BLaER1 treated with 17β-estradiol and CSF1 and Interleukin-3, amounts not matched to agents 10 nM and 100 nM (cell line): ENCODE measurements at regions not wholly inside any gene's neighbourhood (a gene's known extent, or its start where the extent isn't known, plus 50 kb on each side); places are given as distances from the start of the nearest gene placed in this dataset.
"Not testable (repeated sequence)": the region's sequence is repeated elsewhere in the genome, so short reads cannot be mapped to it uniquely, and the experiment has no call there.

Experiments used
- H3K27ac ChIP-seq, 11 experiments: shearing (Covaris generic); formaldehyde crosslinking; 2 replicates each; pipeline ENCODE4 v1.8.1; 2022
- H3K27me3 ChIP-seq, 11 experiments: shearing (Covaris generic); formaldehyde crosslinking; 2 replicates each; pipeline ENCODE4 v1.8.1; 2022
- H3K36me3 ChIP-seq, 11 experiments: shearing (Covaris generic); formaldehyde crosslinking; 2 replicates each; pipeline ENCODE4 v1.8.1; 2022
- H3K4me1 ChIP-seq, 10 experiments: shearing (Covaris generic); formaldehyde crosslinking; 2 replicates each; pipeline ENCODE4 v1.8.1; 2022
- H3K4me2 ChIP-seq, 11 experiments: shearing (Covaris generic); formaldehyde crosslinking; 2 replicates each; pipeline ENCODE4 v1.8.1; 2022
- H3K4me3 ChIP-seq, 10 experiments: shearing (Covaris generic); formaldehyde crosslinking; 2 replicates each; pipeline ENCODE4 v1.8.1; 2022
- H3K9ac ChIP-seq, 11 experiments: shearing (Covaris generic); formaldehyde crosslinking; 2 replicates each; pipeline ENCODE4 v1.8.1; 2022
- H3K9me3 ChIP-seq, 11 experiments: shearing (Covaris generic); formaldehyde crosslinking; replicated peaks in 1 of 11; 2 replicates each; pipeline ENCODE4 v1.8.1; 2022
- H4K20me1 ChIP-seq, 11 experiments: shearing (Covaris generic); formaldehyde crosslinking; 2 replicates each; pipeline ENCODE4 v1.8.1; 2022

GRCh38 chr2:111425789-111426201 lies 305.1 kb downstream of the BCL2L11 start:
- not testable (repeated sequence) for H3K4me2 ChIP-seq, H3K9ac ChIP-seq, H3K27ac ChIP-seq, H3K4me3 ChIP-seq, H3K27me3 ChIP-seq, H4K20me1 ChIP-seq, H3K9me3 ChIP-seq, H3K36me3 ChIP-seq
- peaks cover 10 to 22% (median 15%) of the 10 kb centered on the region in 10 experiments for H3K4me1 ChIP-seq

- H3K27me3 ChIP-seq, H3K27ac ChIP-seq, H4K20me1 ChIP-seq, H3K36me3 ChIP-seq, H3K4me3 ChIP-seq, H3K9ac ChIP-seq, H3K9me3 ChIP-seq: not testable (repeated sequence)
- peaks cover 17 to 31% (median 23%) of the 10 kb centered on the region in 10 experiments for H3K4me1 ChIP-seq
- H3K4me2 ChIP-seq: peak overlapping the region in 4 of 11 experiments; percentile 2 to 42 (median 18); a peak in 2 of 22 replicates
Measured at GRCh38 chr2:111427346-111427745, 306.6 kb downstream of the BCL2L11 start.

- not testable (repeated sequence) for H3K27me3 ChIP-seq, H3K9ac ChIP-seq, H3K36me3 ChIP-seq, H3K9me3 ChIP-seq, H3K4me3 ChIP-seq, H4K20me1 ChIP-seq
- Histone ChIP-seq H3K4me2 (peak overlapping the region; percentile 31 to 62 (median 47); a peak in 16 of 22 replicates), H3K4me1 (peaks cover 20 to 38% (median 27%) of the 10 kb centered on the region in 10 experiments), H3K27ac (peak overlapping the region in 1 of 11 experiments; percentile 35; a peak in 1 of 22 replicates)
Measured at GRCh38 chr2:111428915-111429314, 308.2 kb downstream of the BCL2L11 start.

- H3K4me3 ChIP-seq, H4K20me1 ChIP-seq, H3K9ac ChIP-seq, H3K36me3 ChIP-seq, H3K9me3 ChIP-seq, H3K27me3 ChIP-seq: not testable (repeated sequence)
- Histone ChIP-seq H3K4me1 (peaks cover 20 to 38% (median 27%) of the 10 kb centered on the region in 10 experiments), H3K4me2 (peak overlapping the region in 10 of 11 experiments; percentile 31 to 62 (median 52); a peak in 15 of 22 replicates), H3K27ac (0 out of 22 replicates have a peak overlapping the region, but pooled peaks of 1 of the 11 experiments have one; percentile 35)
Measured at GRCh38 chr2:111429353-111429752, 308.6 kb downstream of the BCL2L11 start.

- H3K27me3 ChIP-seq, H3K36me3 ChIP-seq, H3K9me3 ChIP-seq, H3K9ac ChIP-seq, H3K4me3 ChIP-seq, H4K20me1 ChIP-seq: not testable (repeated sequence)
- H3K4me2 ChIP-seq: peak overlapping the region in 6 of 11 experiments; percentile 24 to 46 (median 34); a peak in 4 of 22 replicates
- peak overlapping the region in 2 of 11 experiments; percentile 34 to 41; a peak in 3 of 22 replicates for H3K27ac ChIP-seq
- peaks cover 14 to 32% (median 27%) of the 10 kb centered on the region in 10 experiments; a peak in 19 of 20 replicates for H3K4me1 ChIP-seq
Measured at GRCh38 chr2:111430817-111431661, 310.3 kb downstream of the BCL2L11 start.

- Histone ChIP-seq H3K4me1 (peaks cover 14 to 32% (median 27%) of the 10 kb centered on the region in 10 experiments; a peak in 19 of 20 replicates), H3K4me2 (peak overlapping the region; percentile 37 to 70 (median 58); a peak in 20 of 22 replicates), H3K27ac (peak overlapping the region in 7 of 11 experiments; percentile 19 to 52 (median 35); a peak in 6 of 22 replicates)
- not testable (repeated sequence) for H3K36me3 ChIP-seq, H3K9ac ChIP-seq, H3K4me3 ChIP-seq, H3K9me3 ChIP-seq, H4K20me1 ChIP-seq, H3K27me3 ChIP-seq
Measured at GRCh38 chr2:111432423-111432822, 311.7 kb downstream of the BCL2L11 start.

GRCh38 chr2:111432916-111433499 lies 312.3 kb downstream of the BCL2L11 start:
- not testable (repeated sequence) for H3K27ac ChIP-seq, H3K36me3 ChIP-seq, H4K20me1 ChIP-seq, H3K4me3 ChIP-seq, H3K9me3 ChIP-seq, H3K27me3 ChIP-seq, H3K9ac ChIP-seq
- H3K4me2 ChIP-seq: peak overlapping the region in 6 of 11 experiments; percentile 24 to 67 (median 58); a peak in 3 of 22 replicates
- H3K4me1 ChIP-seq: peaks cover 14 to 32% (median 27%) of the 10 kb centered on the region in 10 experiments; a peak in 19 of 20 replicates

- H3K9me3 ChIP-seq, H3K4me2 ChIP-seq, H3K9ac ChIP-seq, H3K27ac ChIP-seq, H3K36me3 ChIP-seq, H3K4me3 ChIP-seq, H3K27me3 ChIP-seq, H4K20me1 ChIP-seq: not testable (repeated sequence)
- H3K4me1 ChIP-seq: peaks cover 13 to 28% (median 23%) of the 10 kb centered on the region in 10 experiments; a peak in 19 of 20 replicates
Measured at GRCh38 chr2:111433892-111434607, 313.3 kb downstream of the BCL2L11 start.

GRCh38 chr2:111434608-111434939 lies 313.9 kb downstream of the BCL2L11 start:
- H3K4me3 ChIP-seq, H3K36me3 ChIP-seq, H3K27ac ChIP-seq, H3K9me3 ChIP-seq, H4K20me1 ChIP-seq, H3K27me3 ChIP-seq, H3K9ac ChIP-seq, H3K4me2 ChIP-seq: not testable (repeated sequence)
- H3K4me1 ChIP-seq: peaks cover 9 to 25% (median 20%) of the 10 kb centered on the region in 10 experiments; a peak in 19 of 20 replicates

- not testable (repeated sequence) for H3K4me2 ChIP-seq, H3K27me3 ChIP-seq, H3K4me3 ChIP-seq, H3K27ac ChIP-seq, H3K9me3 ChIP-seq, H3K9ac ChIP-seq, H3K36me3 ChIP-seq, H4K20me1 ChIP-seq
- peaks cover 9 to 18% (median 14%) of the 10 kb centered on the region in 10 experiments; a peak in 19 of 20 replicates for H3K4me1 ChIP-seq
Measured at GRCh38 chr2:111435553-111436310, 315.0 kb downstream of the BCL2L11 start.

GRCh38 chr2:111436411-111436810 lies 315.7 kb downstream of the BCL2L11 start:
- H3K27me3 ChIP-seq, H3K4me3 ChIP-seq, H3K36me3 ChIP-seq, H4K20me1 ChIP-seq, H3K9me3 ChIP-seq, H3K9ac ChIP-seq, H3K27ac ChIP-seq, H3K4me2 ChIP-seq: not testable (repeated sequence)
- H3K4me1 ChIP-seq: peaks cover 9 to 15% (median 12%) of the 10 kb centered on the region in 10 experiments; a peak in 19 of 20 replicates

- H3K27ac ChIP-seq, H3K36me3 ChIP-seq, H3K27me3 ChIP-seq, H3K4me1 ChIP-seq, H3K4me3 ChIP-seq, H4K20me1 ChIP-seq, H3K9ac ChIP-seq, H3K4me2 ChIP-seq, H3K9me3 ChIP-seq: not testable (repeated sequence)
Measured at GRCh38 chr2:111437288-111437990, 316.7 kb downstream of the BCL2L11 start.
